Ectodermal cell (in vitro differentiated cells): ENCODE measurements at regions not wholly inside any gene's neighbourhood (a gene's known extent, or its start where the extent isn't known, plus 50 kb on each side); places are given as distances from the start of the nearest gene placed in this dataset.

Experiments used
- H3K27ac ChIP-seq: 2 replicates; pipeline ENCODE4 v1.7.0; 2013; ENCODE audit warnings: mild to moderate bottlenecking, low read depth, low read length; ENCODE audit not compliant: insufficient read depth, poor library complexity, severe bottlenecking
- H3K27me3 ChIP-seq: 2 replicates; pipeline ENCODE4 v1.7.0; 2013; ENCODE audit warnings: mild to moderate bottlenecking, low read length; ENCODE audit not compliant: insufficient read depth, control insufficient read depth, poor library complexity, severe bottlenecking
- H3K36me3 ChIP-seq: one replicate; pipeline ENCODE4 v1.7.0; 2013; ENCODE audit warnings: low read length; ENCODE audit not compliant: control insufficient read depth, insufficient read depth
- H3K4me1 ChIP-seq: one replicate; pipeline ENCODE4 v1.7.0; 2013; ENCODE audit warnings: low read length; ENCODE audit not compliant: control insufficient read depth, insufficient read depth
- H3K4me3 ChIP-seq: 2 replicates; pipeline ENCODE4 v1.7.0; 2013; ENCODE audit warnings: low read depth, low read length, control low read depth; ENCODE audit not compliant: insufficient read depth
- H3K9me3 ChIP-seq: 2 replicates; pipeline ENCODE4 v1.7.0; 2013; ENCODE audit warnings: mild to moderate bottlenecking, low read length, moderate library complexity; ENCODE audit not compliant: control insufficient read depth
- WGBS, 2 experiments: methylation state at CpG; one replicate each; pipeline ENCODE4 v1.1.7; 2013; ENCODE audit warnings: missing lambda C conversion rate in 2 of 2; 5-methylcytosine and 5-hydroxymethylcytosine counted together

GRCh38 chr10:100683545-100684300 is 61.7 kb upstream of the PAX2 start:
- Histone ChIP-seq H3K4me1 (peaks cover 28% of the 10 kb centered on the region), H3K9me3 (no peaks in the 10 kb centered on the region), H3K4me3 (no peak overlapping the region), H3K27ac (no peak overlapping the region), H3K36me3 (no peaks in the 10 kb centered on the region), H3K27me3 (peaks cover 100% of the 10 kb centered on the region)
- 4 to 5% methylated on average over 13 to 14 of the region's 14 CpGs for WGBS, 2 experiments

- no peaks in the 10 kb centered on the region for H3K36me3 ChIP-seq
- peaks cover 28% of the 10 kb centered on the region for H3K4me1 ChIP-seq
- no peak overlapping the region for H3K27ac ChIP-seq
- H3K27me3 ChIP-seq: peaks cover 93% of the 10 kb centered on the region
- WGBS, 2 experiments: 2 to 3% methylated on average over 9 of the region's 9 CpGs
- no peak overlapping the region for H3K4me3 ChIP-seq
- H3K9me3 ChIP-seq: no peaks in the 10 kb centered on the region
These were observed 60.6 kb upstream of the PAX2 start for GRCh38 chr10:100684688-100685235.

GRCh38 chr10:100685331-100685730 is 60.1 kb upstream of the PAX2 start:
- peaks cover 88% of the 10 kb centered on the region for H3K27me3 ChIP-seq
- peaks cover 28% of the 10 kb centered on the region for H3K4me1 ChIP-seq
- no peak overlapping the region for H3K27ac ChIP-seq
- no peaks in the 10 kb centered on the region for H3K9me3 ChIP-seq
- no peaks in the 10 kb centered on the region for H3K36me3 ChIP-seq
- H3K4me3 ChIP-seq: no peak overlapping the region
- 74% methylated on average over 6 of the region's 6 CpGs for WGBS, 2 experiments

GRCh38 chr10:100687143-100688003 is 58.0 kb upstream of the PAX2 start:
- WGBS, 2 experiments: 61 to 70% methylated on average over 26 to 28 of the region's 28 CpGs
- no peaks in the 10 kb centered on the region for H3K9me3 ChIP-seq
- H3K36me3 ChIP-seq: no peaks in the 10 kb centered on the region
- H3K4me1 ChIP-seq: peaks cover 22% of the 10 kb centered on the region
- H3K27ac ChIP-seq: no peak overlapping the region
- H3K4me3 ChIP-seq: no peak overlapping the region
- peaks cover 84% of the 10 kb centered on the region for H3K27me3 ChIP-seq

GRCh38 chr10:100688201-100688600 is 57.2 kb upstream of the PAX2 start:
- Histone ChIP-seq H3K4me3 (no peak overlapping the region), H3K36me3 (no peaks in the 10 kb centered on the region), H3K27ac (no peak overlapping the region), H3K4me1 (peaks cover 22% of the 10 kb centered on the region), H3K27me3 (peaks cover 75% of the 10 kb centered on the region), H3K9me3 (no peaks in the 10 kb centered on the region)
- 55 to 59% methylated on average over 6 of the region's 6 CpGs for WGBS, 2 experiments

- no peaks in the 10 kb centered on the region for H3K4me1 ChIP-seq
- no peaks in the 10 kb centered on the region for H3K36me3 ChIP-seq
- 86 to 90% methylated on average over 4 to 5 of the region's 5 CpGs for WGBS, 2 experiments
- H3K4me3 ChIP-seq: no peak overlapping the region
- no peaks in the 10 kb centered on the region for H3K9me3 ChIP-seq
- H3K27me3 ChIP-seq: peaks cover 30% of the 10 kb centered on the region
- H3K27ac ChIP-seq: no peak overlapping the region
These were observed 51.6 kb upstream of the PAX2 start for GRCh38 chr10:100693821-100694220.
